ENCODE measurements at regions not wholly inside any gene's neighbourhood (a gene's known extent, or its start where the extent isn't known, plus 50 kb on each side); places are given as distances from the start of the nearest gene placed in this dataset.

GRCh38 chr16:51497541-51498211, 346.6 kb upstream of the SALL1 start:
- DNase-seq (ENCODE audit: low read depth, low spot score): no peak

GRCh38 chr16:51490866-51491265, 339.8 kb upstream of the SALL1 start:
- DNase-seq (ENCODE audit: low read depth, low spot score): no peak

GRCh38 chr16:51487880-51488279, 336.8 kb upstream of the SALL1 start:
- DNase-seq (ENCODE audit: low read depth, low spot score): no peak

- no peak for DNase-seq (ENCODE audit: low read depth, low spot score)
Measured at GRCh38 chr16:51474414-51475091, 323.5 kb upstream of the SALL1 start.

GRCh38 chr16:51473091-51473490, 322.0 kb upstream of the SALL1 start:
- DNase-seq (ENCODE audit: low read depth, low spot score): no peak

- DNase-seq (ENCODE audit: low read depth, low spot score): no peak
Measured at GRCh38 chr16:51470492-51470891, 319.4 kb upstream of the SALL1 start.

- DNase-seq (ENCODE audit: low read depth, low spot score): no peak
Measured at GRCh38 chr16:51464996-51465395, 313.9 kb upstream of the SALL1 start.

- no peak for DNase-seq (ENCODE audit: low read depth, low spot score)
Measured at GRCh38 chr16:51461255-51461654, 310.2 kb upstream of the SALL1 start.

- DNase-seq (ENCODE audit: low read depth, low spot score): no peak
Measured at GRCh38 chr16:51458356-51459140, 307.5 kb upstream of the SALL1 start.

GRCh38 chr16:51457775-51458174, 306.7 kb upstream of the SALL1 start:
- no peak for DNase-seq (ENCODE audit: low read depth, low spot score)

GRCh38 chr16:51455398-51455797, 304.3 kb upstream of the SALL1 start:
- no peak for DNase-seq (ENCODE audit: low read depth, low spot score)

GRCh38 chr16:51453251-51453650, 302.2 kb upstream of the SALL1 start:
- DNase-seq (ENCODE audit: low read depth, low spot score): no peak

- no peak for DNase-seq (ENCODE audit: low read depth, low spot score)
Measured at GRCh38 chr16:51450909-51451308, 299.8 kb upstream of the SALL1 start.

- no peak for DNase-seq (ENCODE audit: low read depth, low spot score)
Measured at GRCh38 chr16:51450376-51450775, 299.3 kb upstream of the SALL1 start.

- DNase-seq (ENCODE audit: low read depth, low spot score): no peak
Measured at GRCh38 chr16:51449441-51449840, 298.4 kb upstream of the SALL1 start.

- DNase-seq (ENCODE audit: low read depth, low spot score): no peak
Measured at GRCh38 chr16:51445250-51445649, 294.2 kb upstream of the SALL1 start.

- DNase-seq (ENCODE audit: low read depth, low spot score): no peak
Measured at GRCh38 chr16:51443934-51444333, 292.9 kb upstream of the SALL1 start.

GRCh38 chr16:51442141-51442870, 291.2 kb upstream of the SALL1 start:
- DNase-seq (ENCODE audit: low read depth, low spot score): no peak

GRCh38 chr16:51440131-51440889, 289.2 kb upstream of the SALL1 start:
- no peak for DNase-seq (ENCODE audit: low read depth, low spot score)

GRCh38 chr16:51439271-51439670, 288.2 kb upstream of the SALL1 start:
- no peak for DNase-seq (ENCODE audit: low read depth, low spot score)

GRCh38 chr16:51436742-51437141, 285.7 kb upstream of the SALL1 start:
- no peak for DNase-seq (ENCODE audit: low read depth, low spot score)

Data from iPS DF 19.7 (cell line).